Stimulated activated CD4-positive, alpha-beta T cell treated with anti-CD3 and anti-CD28 coated beads, Interleukin-12 subunit alpha, Interleukin-12 subunit beta, amount 100 ng/mL, for 48 hours (primary cell): ENCODE measurements at regions not wholly inside any gene's neighbourhood (a gene's known extent, or its start where the extent isn't known, plus 50 kb on each side); places are given as distances from the start of the nearest gene placed in this dataset.
"Not testable (repeated sequence)": the region's sequence is repeated elsewhere in the genome, so short reads cannot be mapped to it uniquely, and the experiment has no call there.

Source experiments
- DNase-seq, 3 donors: peaks; one replicate each; pipeline ENCODE4 v3.0.0-alpha.2; 2020; ENCODE audit warnings: low read depth in 2 of 3, low spot score in 1 of 3

- no peak for DNase-seq
Measured at GRCh38 chr20:7155794-7156193, 388.3 kb downstream of the BMP2 start.

- no peak for DNase-seq
Measured at GRCh38 chr20:7159903-7160302, 392.4 kb downstream of the BMP2 start.

DNA sequence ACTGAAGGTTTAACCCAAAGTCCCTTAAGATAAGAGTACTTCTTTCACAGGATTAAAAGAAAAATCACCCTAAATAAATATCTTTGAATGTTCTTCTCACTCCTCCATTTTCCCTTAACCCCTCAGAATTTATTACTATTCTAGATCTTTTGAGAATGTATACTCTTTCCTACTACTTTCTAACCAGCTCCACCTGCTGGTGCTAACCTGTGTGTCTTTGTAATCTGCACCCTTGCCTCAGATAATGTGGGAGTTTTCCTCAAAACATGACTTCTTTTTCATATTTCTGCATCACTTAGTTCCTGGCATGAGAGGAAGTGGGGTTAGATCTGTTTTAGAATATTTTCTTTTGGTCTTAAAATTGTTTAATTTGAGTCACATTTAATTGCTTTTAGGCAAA, 394.2 kb downstream of the BMP2 start:
- no peak for DNase-seq

- DNase-seq, result no peak
Measured at GRCh38 chr20:7171911-7172310, 404.4 kb downstream of the BMP2 start.

- DNase-seq, result no peak
Measured at GRCh38 chr20:7174554-7174953, 407.1 kb downstream of the BMP2 start.

- DNase-seq, result not testable (repeated sequence)
Measured at GRCh38 chr20:7175827-7176226, 408.3 kb downstream of the BMP2 start.

DNA sequence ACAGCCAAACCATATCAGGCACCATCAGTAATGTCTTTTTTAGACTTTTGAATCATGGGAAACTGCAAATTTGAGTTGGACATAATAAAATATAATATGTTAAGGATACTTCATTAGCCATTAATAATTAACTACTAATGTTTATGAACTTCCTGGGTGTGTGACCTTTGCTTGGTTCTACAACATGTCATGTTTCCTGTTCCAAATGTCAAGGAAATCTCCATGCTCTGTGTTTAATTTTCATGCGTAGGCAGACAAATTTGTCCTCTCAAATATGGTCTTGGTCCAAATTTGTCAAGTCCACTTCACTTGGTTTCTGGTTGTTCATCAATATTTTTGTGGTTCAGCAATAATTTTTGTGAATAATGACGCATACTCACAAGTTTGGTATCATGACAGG, 410.5 kb downstream of the BMP2 start:
- DNase-seq, result no peak

DNA sequence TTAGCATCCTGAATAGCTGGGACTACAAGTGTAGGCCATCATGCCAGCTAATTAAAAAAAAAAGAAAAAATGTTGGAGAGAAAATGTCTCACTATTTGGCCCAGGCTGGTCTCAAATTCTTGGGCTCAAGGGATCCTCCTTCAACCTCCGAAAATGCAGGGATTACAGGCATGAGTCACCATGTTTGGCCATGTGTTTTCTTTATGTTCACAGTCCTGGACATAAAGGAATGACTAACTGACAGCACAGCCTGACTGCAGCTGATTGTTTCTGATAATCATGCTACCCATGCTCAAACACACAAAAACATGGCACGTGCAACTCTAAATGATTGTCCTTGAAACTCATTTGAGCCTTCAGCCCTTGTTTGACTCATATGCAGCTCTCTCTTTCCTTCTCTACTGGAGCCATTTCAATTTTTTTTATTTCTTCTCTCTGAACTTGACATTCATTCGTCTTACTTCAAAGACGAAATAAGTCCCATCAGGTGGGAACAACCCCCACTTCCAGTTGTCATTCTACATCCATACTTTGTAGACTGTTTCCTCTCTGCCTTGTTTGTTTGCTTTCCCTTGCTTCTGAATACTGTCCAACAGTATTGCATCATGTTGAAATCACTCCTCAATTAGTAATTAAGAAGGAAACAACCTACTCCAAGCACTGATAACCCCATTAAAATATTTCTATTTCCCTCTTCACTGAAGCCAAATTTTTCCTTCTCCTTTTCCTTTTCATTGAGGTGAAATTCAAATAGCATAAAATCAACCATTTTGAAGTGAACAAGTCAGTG, 413.0 kb downstream of the BMP2 start:
- no peak for DNase-seq

DNA sequence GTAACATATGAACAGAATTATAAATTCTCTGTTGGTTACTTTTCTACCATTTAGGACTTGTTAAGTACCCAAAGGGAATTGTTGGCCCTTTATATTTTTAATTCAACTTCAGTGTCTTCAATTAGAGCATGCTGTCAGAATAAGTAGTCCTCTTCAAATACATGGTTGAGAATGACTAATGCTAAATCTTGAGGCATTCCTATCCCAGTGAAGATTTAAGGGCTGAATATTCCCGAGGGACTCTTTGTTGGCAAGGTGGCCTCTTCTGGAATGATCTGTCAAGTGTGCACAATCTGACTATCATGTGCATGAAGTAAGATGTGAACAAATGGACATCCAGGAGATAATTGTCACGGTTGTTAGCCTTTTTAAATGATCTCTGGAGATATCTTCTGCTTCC, 421.7 kb downstream of the BMP2 start:
- no peak for DNase-seq

DNA sequence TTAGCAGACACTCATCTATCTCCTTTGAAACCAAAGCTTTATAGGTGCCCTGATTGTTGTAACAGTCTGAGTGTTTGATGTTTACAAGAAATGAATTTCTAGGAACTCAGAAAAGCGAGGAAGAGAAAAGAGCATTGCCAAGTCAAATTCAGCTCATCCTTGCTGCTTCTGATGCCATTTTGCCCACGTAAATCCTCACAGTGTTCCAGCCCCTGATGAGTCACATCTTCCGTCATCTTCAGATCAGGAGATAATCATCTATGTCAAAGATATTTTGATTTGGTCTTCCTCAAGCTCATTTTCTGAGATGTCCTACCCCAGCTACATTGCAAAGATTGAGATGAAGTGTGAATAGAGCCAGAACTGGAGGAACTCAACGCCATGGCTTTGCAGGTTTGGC, 426.2 kb downstream of the BMP2 start:
- DNase-seq, result no peak

DNA sequence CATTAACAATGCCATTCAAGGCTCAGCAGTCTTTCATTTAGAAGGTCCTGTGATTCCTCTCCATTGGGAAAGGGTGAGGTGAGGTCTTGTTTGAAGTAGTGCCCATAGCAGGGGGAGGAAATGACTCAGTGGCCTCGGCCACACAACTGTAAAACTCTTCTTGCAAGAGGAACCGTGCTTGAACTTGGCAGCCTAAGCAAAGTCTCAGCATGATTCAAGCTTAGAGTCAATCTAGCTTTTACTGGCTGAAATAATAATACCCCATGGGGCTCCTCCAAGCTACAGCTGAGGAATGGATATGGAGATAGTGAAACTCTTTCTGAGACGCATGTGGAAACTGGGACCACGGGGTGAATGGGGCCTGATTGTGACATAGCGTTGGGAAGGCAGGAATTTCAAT, 428.2 kb downstream of the BMP2 start:
- no peak for DNase-seq

GRCh38 chr20:7196481-7196880, 429.0 kb downstream of the BMP2 start:
- no peak for DNase-seq

- DNase-seq, result no peak
Measured at GRCh38 chr20:7199861-7200260, 432.4 kb downstream of the BMP2 start.

GRCh38 chr20:7207186-7207798, 439.8 kb downstream of the BMP2 start:
- DNase-seq, result no peak

DNA sequence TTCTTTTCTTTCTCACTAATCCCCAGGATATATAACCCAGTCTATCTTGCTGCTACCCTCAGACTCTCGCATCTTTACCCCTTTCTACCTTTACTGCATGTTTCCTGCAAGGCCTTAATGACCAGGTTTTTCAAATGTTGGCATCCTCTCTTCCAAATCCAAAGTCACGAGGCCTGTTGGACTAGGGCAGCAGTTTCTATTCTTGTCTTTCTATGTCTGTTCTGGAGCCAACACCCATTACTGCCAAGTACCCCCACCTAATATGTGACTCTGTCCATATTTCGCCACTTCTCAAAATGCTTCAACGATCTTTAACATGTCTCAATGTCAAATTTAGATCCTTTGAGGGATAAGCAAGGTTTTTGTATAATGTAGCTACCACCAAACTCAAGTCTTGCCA, 443.4 kb downstream of the BMP2 start:
- DNase-seq, result no peak

DNA sequence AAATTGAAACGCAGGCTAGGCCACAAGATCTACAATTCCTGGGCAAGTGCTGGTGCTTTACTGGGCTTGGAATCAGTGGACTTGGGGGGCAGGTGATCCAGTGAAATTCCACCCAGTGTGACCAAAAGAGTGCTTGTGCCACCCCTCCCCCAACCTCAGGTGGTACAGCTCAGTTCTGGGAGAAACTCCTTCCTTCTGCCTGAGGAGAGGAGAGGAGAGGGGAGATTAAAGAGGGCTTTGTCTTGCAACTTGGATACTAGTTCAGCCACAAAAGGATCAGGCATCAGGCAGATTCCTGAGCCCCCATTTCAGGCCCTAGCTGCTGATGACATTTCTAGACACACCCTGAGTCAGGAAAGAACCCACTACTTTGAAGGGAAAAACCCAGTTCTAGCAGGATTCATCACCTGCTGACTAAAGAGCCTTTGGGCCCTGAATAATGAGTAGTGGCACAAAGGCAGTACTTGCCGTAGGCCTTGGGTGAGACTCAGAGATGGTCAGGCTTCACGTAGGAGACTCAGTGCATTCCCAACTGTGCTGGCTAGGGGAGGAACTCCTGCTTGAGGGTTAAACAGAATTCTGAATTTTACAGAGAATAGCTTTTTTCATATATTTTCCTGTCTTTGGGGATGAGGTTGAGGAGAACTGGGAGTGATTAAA, 446.7 kb downstream of the BMP2 start:
- DNase-seq, result no peak

DNA sequence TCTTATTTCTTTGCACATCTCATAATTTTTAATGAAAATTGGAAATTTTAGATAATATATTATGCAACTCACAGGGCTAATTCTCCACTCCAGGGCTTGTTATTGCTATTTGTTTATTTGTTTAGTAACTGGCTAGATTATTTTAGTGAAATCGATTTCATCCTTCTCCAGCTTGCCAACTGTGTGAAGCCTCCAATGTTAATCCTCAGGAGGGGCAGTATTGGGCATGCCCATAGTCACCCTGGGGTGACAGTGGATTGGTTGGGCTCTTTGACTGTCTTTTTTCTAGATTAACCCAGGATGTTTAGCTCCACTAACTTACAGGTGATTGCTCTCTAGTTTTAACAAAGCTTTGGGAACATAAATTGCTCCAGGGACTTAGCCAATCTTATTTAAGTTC, 450.1 kb downstream of the BMP2 start:
- DNase-seq, result no peak

GRCh38 chr20:7220755-7221154, 453.3 kb downstream of the BMP2 start:
- no peak for DNase-seq

DNA sequence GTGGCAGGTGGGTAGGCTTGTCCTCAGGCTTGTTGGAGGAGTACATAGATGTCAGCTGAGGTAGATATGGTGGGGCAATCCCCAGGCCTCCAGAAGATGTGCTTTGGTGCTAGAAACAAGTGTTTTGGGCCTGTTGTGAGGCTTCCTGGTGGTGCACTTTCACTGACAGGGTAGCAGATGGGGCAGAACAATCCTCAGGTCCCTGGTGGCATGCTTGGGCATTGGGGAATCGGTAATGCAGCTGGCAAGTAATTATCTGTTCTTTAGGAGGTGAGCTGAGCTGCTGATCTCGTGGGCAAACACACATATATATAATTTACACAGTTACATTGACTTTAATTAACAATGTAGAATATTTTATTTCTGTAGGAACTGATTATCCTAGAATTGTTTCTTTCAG, 458.7 kb downstream of the BMP2 start:
- no peak for DNase-seq

DNA sequence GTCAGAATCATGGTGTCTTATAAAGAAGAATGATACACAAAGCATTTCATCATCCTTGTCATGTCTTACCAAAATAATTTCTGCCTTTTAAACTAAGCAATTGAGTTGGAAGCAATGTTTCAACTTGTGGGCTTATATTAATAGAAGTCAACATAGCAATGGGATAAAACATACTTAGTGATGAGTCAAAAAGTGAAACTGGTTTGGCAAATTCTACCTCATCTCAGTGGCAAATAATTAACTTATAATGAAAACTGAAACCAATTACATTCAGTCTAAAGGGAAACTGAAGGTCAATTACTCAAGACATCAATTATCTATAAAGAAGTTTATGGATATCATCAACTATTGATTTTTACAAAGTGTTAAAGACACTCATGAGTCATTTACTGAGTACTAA, 463.8 kb downstream of the BMP2 start:
- no peak for DNase-seq

GRCh38 chr20:7232796-7233195, 465.3 kb downstream of the BMP2 start:
- DNase-seq, result no peak

GRCh38 chr20:7237251-7237650, 469.8 kb downstream of the BMP2 start:
- no peak for DNase-seq

DNA sequence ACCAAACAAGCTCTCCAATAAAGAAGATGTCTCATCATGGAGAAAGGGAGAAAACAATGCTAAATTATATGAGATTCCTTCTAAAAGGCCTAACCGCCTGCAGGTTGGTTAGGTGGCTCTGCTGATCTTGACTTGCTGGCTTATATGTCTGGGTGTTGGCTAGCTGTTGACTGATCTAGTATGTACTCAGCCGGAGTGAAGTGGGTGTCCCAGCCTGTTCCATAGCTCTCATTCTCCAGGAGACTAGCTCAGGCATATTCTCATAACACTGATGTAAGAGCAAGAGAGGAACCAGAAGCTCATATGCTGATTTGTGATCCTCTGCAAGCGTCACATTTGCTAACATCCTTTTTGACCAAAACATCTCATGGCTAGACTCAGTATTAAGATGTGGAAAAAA, 473.0 kb downstream of the BMP2 start:
- DNase-seq, result no peak
